MCF 10A (cell line): ENCODE measurements at regions not wholly inside any gene's neighbourhood (a gene's known extent, or its start where the extent isn't known, plus 50 kb on each side); places are given as distances from the start of the nearest gene placed in this dataset.

Source experiments
- BruUV-seq: library from RNA; stranded (reverse); fragments of 400-500 nt; replicated peaks from 2 replicates; lab custom pipeline; 2021; lab: Mats Ljungman, UMichigan
- CTCF ChIA-PET: fragments of 300-600 bp; sonication (Branson Sonifier 250); formaldehyde crosslinking; extraction: SDS; loops from one replicate; lab custom pipeline; 2021; ENCODE audit warnings: antibody characterized with exemption, inconsistent platforms; lab: Yijun Ruan, JAX
- POLR2A ChIA-PET: fragments of 300-600, 350-650 bp; sonication (Branson Sonifier 250); formaldehyde crosslinking; extraction: SDS; loops from one replicate; lab custom pipeline; 2020; ENCODE audit warnings: antibody characterized with exemption, inconsistent platforms; lab: Yijun Ruan, JAX
- DNase-seq: peaks from one replicate; pipeline ENCODE4 v3.0.0-alpha.2; 2018; ENCODE audit not compliant: unreplicated experiment
- H3K27ac Mint-ChIP-seq: one replicate; pipeline ENCODE4 v1.8.0; 2022; ENCODE audit warnings: mild to moderate bottlenecking, low read depth, mixed read lengths; ENCODE audit not compliant: unreplicated experiment
- H3K27me3 Mint-ChIP-seq: one replicate; pipeline ENCODE4 v1.8.0; 2022; ENCODE audit warnings: mixed read lengths; ENCODE audit not compliant: insufficient read depth, unreplicated experiment
- H3K36me3 Mint-ChIP-seq: one replicate; pipeline ENCODE4 v1.8.0; 2022; ENCODE audit warnings: mild to moderate bottlenecking, moderate library complexity, mixed read lengths; ENCODE audit not compliant: insufficient read depth, unreplicated experiment
- H3K4me1 Mint-ChIP-seq: one replicate; pipeline ENCODE4 v1.8.0; 2022; ENCODE audit warnings: mixed read lengths; ENCODE audit not compliant: insufficient read depth, unreplicated experiment
- H3K4me3 Mint-ChIP-seq: one replicate; pipeline ENCODE4 v1.8.0; 2022; ENCODE audit warnings: mild to moderate bottlenecking, moderate library complexity, mixed read lengths; ENCODE audit not compliant: unreplicated experiment
- H3K9me3 Mint-ChIP-seq: one replicate; pipeline ENCODE4 v1.8.0; 2022; ENCODE audit warnings: mixed read lengths; ENCODE audit not compliant: unreplicated experiment
- intact Hi-C: fragments of 100-400 bp; cut with micrococcal nuclease; formaldehyde crosslinking; loops from 2 replicates; pipeline ENCODE4 v1.14.1; 2022
- TF ChIP-seq, protein P1 (sequence below): fragments of 200-600 bp; IDR thresholded peaks from one replicate; pipeline ENCODE4 v1.8.0; 2022; ENCODE audit warnings: antibody characterized with exemption, mild to moderate bottlenecking; ENCODE audit not compliant: unreplicated experiment

DNA sequence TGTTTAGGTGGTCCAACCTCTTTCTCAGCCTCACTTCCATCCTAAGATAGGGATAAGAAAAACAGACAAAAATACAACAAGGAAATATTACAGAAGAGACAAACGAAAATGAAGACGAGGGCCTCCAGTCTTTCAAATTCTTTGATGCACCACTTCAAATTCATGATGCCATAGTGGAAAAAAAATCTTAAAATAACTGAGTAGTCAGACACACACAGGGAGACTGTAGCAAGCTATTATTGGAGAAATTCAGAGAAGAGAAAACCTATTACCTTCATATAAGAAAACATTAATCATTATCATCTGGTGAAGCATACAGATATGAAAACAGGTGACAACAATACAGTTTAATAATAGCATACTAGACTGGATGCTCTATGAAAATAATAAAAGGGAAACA is 548.2 kb downstream of the KCTD12 start:
- Mint-ChIP-seq H3K4me1 (no peaks in the 10 kb centered on the region), H3K27ac (no peak overlapping the region), H3K27me3 (no peaks in the 10 kb centered on the region), H3K4me3 (no peak overlapping the region), H3K36me3 (no peaks in the 10 kb centered on the region), H3K9me3 (no peaks in the 10 kb centered on the region)
- no peak for DNase-seq
- ChIA-PET POLR2A (interaction anchor here (0.7 kb wide), 1 partner anchor 549 kb away, joined by 3 read pairs; no protein-coding TSS in a partner anchor), CTCF (interaction anchor here (0.7 kb wide), 1 partner anchor 948 kb away, joined by 3 read pairs; no protein-coding TSS in a partner anchor)
- TF ChIP-seq, protein P1, sequence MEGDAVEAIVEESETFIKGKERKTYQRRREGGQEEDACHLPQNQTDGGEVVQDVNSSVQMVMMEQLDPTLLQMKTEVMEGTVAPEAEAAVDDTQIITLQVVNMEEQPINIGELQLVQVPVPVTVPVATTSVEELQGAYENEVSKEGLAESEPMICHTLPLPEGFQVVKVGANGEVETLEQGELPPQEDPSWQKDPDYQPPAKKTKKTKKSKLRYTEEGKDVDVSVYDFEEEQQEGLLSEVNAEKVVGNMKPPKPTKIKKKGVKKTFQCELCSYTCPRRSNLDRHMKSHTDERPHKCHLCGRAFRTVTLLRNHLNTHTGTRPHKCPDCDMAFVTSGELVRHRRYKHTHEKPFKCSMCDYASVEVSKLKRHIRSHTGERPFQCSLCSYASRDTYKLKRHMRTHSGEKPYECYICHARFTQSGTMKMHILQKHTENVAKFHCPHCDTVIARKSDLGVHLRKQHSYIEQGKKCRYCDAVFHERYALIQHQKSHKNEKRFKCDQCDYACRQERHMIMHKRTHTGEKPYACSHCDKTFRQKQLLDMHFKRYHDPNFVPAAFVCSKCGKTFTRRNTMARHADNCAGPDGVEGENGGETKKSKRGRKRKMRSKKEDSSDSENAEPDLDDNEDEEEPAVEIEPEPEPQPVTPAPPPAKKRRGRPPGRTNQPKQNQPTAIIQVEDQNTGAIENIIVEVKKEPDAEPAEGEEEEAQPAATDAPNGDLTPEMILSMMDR = no peak
- no TSS peak for BruUV-seq
- intact Hi-C loops = no loop called here

DNA sequence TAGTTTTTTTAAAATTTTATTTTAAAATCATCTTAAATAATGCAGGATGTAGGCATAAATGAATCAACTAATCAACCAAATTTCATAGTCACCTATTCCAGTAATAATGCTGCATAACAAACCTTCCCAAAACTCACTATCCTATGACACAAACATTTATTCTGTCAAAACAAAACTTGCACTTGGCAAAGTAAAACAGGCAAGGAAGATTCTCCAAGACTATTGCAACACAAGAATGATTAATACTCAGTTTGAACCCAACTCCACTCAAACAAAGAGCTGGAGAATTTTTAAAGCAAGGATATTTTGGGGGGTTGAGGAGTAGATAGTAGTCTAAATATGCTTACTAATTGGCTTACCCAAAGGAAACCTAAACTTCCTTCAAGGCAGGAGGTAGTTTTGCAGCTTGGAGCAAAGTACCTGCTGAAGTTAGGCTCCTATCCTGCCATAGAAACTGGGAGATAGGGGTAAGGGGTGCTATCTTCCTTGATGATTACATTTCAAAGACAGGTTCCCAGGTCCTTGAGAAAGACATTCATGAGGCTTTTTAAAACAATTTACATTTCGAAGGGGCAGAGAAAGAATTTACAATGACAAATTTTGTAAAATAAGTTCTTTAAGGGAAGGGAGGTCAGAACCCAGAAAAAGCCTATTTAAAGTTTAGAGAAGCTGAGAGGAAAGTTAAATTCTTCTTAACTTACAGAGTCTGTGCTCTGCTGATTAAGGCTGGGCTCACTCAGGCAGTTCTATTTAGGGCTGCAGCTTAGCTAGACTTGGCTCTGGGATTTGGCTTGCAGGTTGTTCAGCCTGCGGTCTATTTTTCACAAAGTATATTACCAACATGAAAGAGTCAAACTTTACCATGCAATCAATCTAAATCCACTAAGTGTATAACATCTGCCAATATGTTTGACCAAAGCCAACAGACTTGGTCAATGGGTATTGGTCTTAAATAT is 549.0 kb downstream of the KCTD12 start:
- ChIA-PET POLR2A (interaction anchor here (0.7 kb wide), 1 partner anchor 548 kb away, joined by 3 read pairs; no protein-coding TSS in a partner anchor), CTCF (no interaction called here)
- H3K36me3 Mint-ChIP-seq = no peaks in the 10 kb centered on the region
- H3K27me3 Mint-ChIP-seq = no peaks in the 10 kb centered on the region
- intact Hi-C loops = no loop called here
- H3K9me3 Mint-ChIP-seq = no peaks in the 10 kb centered on the region
- no peak overlapping the region for H3K4me3 Mint-ChIP-seq
- peaks cover 6% of the 10 kb centered on the region for H3K4me1 Mint-ChIP-seq
- no peak for DNase-seq
- H3K27ac Mint-ChIP-seq = no peak overlapping the region
- no TSS peak for BruUV-seq
- TF ChIP-seq, protein P1 = no peak

DNA sequence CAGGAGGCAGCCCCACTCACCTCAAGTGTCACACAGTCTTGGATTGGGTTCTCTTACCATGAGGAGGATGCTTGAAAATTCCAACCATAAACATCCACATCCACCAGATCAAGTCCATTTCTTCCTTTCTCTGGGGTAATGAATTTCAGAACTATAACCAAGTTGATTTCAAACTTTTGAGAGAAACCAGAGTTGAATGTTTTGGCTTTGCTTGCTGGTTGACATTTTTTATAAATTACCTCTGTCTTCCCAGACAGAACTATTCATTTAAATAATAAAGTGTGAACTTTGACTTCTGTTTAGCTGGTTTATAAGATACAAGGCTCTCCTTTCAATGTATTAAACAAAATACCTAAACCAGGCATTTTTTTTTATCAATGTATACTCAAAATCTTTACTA is 550.7 kb downstream of the KCTD12 start:
- DNase-seq = no peak
- CTCF ChIA-PET = interaction anchor here (0.6 kb wide), 1 partner anchor 235 kb away, joined by 4 read pairs; no protein-coding TSS in a partner anchor
- H3K36me3 Mint-ChIP-seq = no peaks in the 10 kb centered on the region
- no peaks in the 10 kb centered on the region for H3K27me3 Mint-ChIP-seq
- intact Hi-C loops = no loop called here
- H3K27ac Mint-ChIP-seq = no peak overlapping the region
- H3K4me3 Mint-ChIP-seq = no peak overlapping the region
- no TSS peak for BruUV-seq
- H3K4me1 Mint-ChIP-seq = peaks cover 11% of the 10 kb centered on the region
- POLR2A ChIA-PET = no interaction called here
- no peaks in the 10 kb centered on the region for H3K9me3 Mint-ChIP-seq
- TF ChIP-seq, protein P1 = no peak
